Activated T-helper 2 cell treated with anti-CD3 and anti-CD28 coated beads, Interferon-gamma antibody, Interleukin-2, Interleukin-4, amounts not matched to agents 10 μg/mL and 5 μg/mL and 100 μg/mL, durations not matched to agents 14 hours and 24 hours and 36 hours (primary cell): ENCODE measurements at regions not wholly inside any gene's neighbourhood (a gene's known extent, or its start where the extent isn't known, plus 50 kb on each side); places are given as distances from the start of the nearest gene placed in this dataset.
"Not testable (repeated sequence)": the region's sequence is repeated elsewhere in the genome, so short reads cannot be mapped to it uniquely, and the experiment has no call there.

Experiments
- DNase-seq: peaks from one replicate; pipeline ENCODE4 v3.0.0; 2021; ENCODE audit warnings: low spot score
- H3K27ac Mint-ChIP-seq: one replicate; pipeline ENCODE4 v1.8.0; 2021; ENCODE audit warnings: mixed read lengths
- H3K27me3 Mint-ChIP-seq: one replicate; pipeline ENCODE4 v1.8.0; 2021; ENCODE audit warnings: low read depth, mixed read lengths
- H3K36me3 Mint-ChIP-seq: one replicate; pipeline ENCODE4 v1.8.0; 2021; ENCODE audit warnings: low read depth, mixed read lengths
- H3K4me1 Mint-ChIP-seq: one replicate; pipeline ENCODE4 v1.8.0; 2021; ENCODE audit warnings: low read depth, mixed read lengths
- H3K4me3 Mint-ChIP-seq: one replicate; pipeline ENCODE4 v1.8.0; 2021; ENCODE audit warnings: low read depth, mild to moderate bottlenecking, moderate library complexity, mixed read lengths
- H3K9me3 Mint-ChIP-seq: one replicate; pipeline ENCODE4 v1.8.0; 2021; ENCODE audit warnings: mixed read lengths
- intact Hi-C: fragments of 100-400 bp; cut with micrococcal nuclease; formaldehyde crosslinking; loops from one replicate; pipeline ENCODE4 v1.15.1; 2023

DNA sequence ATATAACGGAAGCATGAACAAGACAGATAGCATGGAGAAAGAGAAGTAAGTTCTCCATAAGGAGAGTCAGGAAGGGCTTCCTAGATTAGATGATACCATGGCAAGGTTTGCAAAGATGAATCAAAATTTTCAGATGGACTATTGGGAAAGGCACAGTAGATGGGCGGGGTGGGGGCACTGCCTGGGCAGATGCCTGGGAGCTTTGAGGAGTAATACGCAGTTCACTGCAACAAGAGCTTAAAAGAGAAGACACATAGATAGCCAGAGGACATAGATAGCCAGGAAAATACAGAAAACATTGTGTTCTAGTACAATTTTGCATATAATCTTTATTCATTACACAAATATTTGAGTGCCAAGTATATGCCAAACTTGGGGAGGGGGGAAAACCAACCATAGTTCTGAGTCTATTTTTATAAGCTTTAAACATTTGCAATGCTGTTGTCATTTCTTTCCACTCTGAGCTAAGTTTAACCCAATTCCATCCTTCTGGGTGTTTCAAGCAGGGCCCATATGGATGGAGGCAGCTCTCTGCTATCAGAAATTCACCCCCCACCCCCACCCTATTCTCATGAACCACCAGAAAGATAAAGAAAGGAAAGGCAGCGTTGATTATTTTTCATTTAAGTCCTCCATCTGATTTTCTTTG, 120.6 kb downstream of the NUF2 start:
- no peaks in the 10 kb centered on the region for H3K36me3 Mint-ChIP-seq
- intact Hi-C loops: no loop called here
- H3K27me3 Mint-ChIP-seq: peaks cover 2% of the 10 kb centered on the region
- H3K9me3 Mint-ChIP-seq: no peaks in the 10 kb centered on the region
- H3K4me3 Mint-ChIP-seq: no peak overlapping the region
- no peaks in the 10 kb centered on the region for H3K4me1 Mint-ChIP-seq
- no peak overlapping the region for H3K27ac Mint-ChIP-seq
- DNase-seq: no peak

DNA sequence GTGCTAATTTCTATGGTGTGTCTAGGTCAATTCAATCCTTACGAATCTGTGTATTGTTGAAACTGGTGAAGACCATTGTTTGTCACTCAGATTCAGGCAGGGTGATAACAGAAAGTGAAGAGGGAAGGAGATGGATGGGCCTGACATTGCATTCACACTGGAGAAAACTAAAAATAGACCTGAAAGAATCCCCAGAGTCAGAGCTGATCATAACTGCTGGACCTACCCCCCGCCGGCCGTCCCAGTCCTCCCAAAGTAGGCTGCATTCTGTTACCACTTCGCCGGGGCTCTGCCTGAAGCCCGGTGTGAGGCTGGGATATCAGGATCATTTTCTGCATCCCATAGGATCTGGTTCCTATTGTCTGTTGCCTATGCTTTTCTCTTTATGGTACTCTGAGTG, 121.1 kb downstream of the NUF2 start:
- Mint-ChIP-seq H3K9me3 (no peaks in the 10 kb centered on the region), H3K4me3 (no peak overlapping the region), H3K4me1 (no peaks in the 10 kb centered on the region), H3K27ac (no peak overlapping the region), H3K27me3 (peaks cover 2% of the 10 kb centered on the region), H3K36me3 (no peaks in the 10 kb centered on the region)
- intact Hi-C loops: no loop called here
- DNase-seq: no peak

DNA sequence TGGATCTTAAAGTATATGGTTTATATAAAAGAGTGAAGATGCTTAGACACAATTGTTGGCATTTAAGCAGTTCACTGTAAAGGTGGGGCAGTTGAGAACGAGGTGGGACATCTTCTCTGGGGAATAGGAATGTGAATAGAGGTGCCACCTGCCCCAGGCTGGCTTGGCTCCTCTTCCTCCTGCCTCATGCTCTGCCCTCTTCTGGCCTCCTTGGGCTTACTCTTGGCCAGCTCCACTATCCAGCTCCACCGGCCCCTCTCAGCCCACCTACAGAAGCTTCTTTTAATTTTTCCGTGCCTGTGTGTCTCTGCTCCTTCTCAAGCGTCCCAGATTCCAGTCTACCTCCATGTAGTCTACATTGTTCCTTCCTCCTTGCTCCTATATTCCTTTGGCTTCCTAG, 122.1 kb downstream of the NUF2 start:
- no peak for DNase-seq
- Mint-ChIP-seq H3K27ac (no peak overlapping the region), H3K36me3 (no peaks in the 10 kb centered on the region), H3K9me3 (no peaks in the 10 kb centered on the region), H3K4me1 (no peaks in the 10 kb centered on the region), H3K4me3 (no peak overlapping the region), H3K27me3 (peaks cover 2% of the 10 kb centered on the region)
- intact Hi-C loops: no loop called here

DNA sequence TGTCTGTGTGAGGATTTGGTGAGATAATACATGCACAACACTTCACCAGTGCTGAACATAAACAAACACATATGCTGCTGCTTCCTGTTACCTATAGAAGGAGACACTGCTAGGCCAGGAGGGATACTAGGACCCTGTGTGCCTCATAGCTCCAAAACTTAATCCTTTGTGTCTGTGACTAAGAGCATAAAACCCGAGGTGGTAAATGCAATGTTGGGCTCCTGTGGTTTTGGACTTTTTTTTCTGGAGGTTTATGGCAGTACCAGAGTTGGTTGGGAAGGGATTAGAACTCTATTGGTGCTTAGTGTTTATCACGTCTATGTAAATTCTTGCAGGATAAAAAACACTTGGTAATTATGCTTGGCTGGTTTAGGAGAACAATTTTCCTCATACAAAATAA, 122.9 kb downstream of the NUF2 start:
- H3K9me3 Mint-ChIP-seq: no peaks in the 10 kb centered on the region
- intact Hi-C loops: no loop called here
- H3K4me1 Mint-ChIP-seq: no peaks in the 10 kb centered on the region
- no peak overlapping the region for H3K27ac Mint-ChIP-seq
- DNase-seq: no peak
- H3K36me3 Mint-ChIP-seq: no peaks in the 10 kb centered on the region
- H3K4me3 Mint-ChIP-seq: no peak overlapping the region
- H3K27me3 Mint-ChIP-seq: peaks cover 1% of the 10 kb centered on the region

DNA sequence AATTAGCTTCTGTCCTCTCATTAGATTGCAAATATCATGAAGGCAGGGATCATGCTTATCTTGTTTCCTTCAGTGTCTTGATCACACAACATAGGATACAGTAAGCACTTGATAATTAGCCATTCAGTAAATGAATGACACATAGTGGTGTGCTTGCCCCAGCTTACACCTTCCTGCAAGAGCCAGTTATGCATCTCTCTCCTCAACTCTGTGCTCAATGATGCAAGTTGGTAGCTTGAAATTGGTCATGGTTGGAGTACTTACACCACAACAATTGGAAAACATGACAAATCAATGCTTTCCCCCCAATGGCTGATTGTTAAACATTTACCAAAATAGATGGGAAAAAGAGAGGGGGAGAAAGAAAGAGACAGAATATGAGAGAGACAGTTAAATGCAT, 129.2 kb downstream of the NUF2 start:
- Mint-ChIP-seq H3K27ac (no peak overlapping the region), H3K4me3 (no peak overlapping the region), H3K36me3 (no peaks in the 10 kb centered on the region), H3K9me3 (no peaks in the 10 kb centered on the region), H3K4me1 (no peaks in the 10 kb centered on the region), H3K27me3 (peaks cover 1% of the 10 kb centered on the region)
- no peak for DNase-seq
- intact Hi-C loops: no loop called here

DNA sequence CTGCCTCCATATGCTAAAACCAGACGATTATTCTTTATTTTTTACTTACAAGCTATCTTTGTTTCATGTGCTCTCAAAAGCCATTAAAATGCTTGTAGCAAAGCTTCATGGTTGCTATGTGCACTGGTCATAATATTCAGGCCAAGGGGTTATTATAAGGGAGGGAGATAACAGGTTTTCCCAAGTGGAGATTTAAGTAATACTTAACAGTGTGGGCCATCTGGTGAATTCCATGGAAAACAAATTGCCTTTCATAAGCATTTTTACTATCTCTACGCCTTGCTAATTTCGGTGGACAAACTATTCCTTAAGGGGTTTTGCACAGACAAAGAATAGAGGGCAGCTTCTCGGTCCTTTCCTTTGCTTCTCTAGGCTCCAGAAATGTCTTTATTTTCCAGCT, 137.8 kb downstream of the NUF2 start:
- intact Hi-C loops: no loop called here
- H3K27ac Mint-ChIP-seq: no peak overlapping the region
- H3K4me1 Mint-ChIP-seq: no peaks in the 10 kb centered on the region
- no peaks in the 10 kb centered on the region for H3K36me3 Mint-ChIP-seq
- no peaks in the 10 kb centered on the region for H3K9me3 Mint-ChIP-seq
- no peak for DNase-seq
- no peak overlapping the region for H3K4me3 Mint-ChIP-seq
- H3K27me3 Mint-ChIP-seq: no peaks in the 10 kb centered on the region

DNA sequence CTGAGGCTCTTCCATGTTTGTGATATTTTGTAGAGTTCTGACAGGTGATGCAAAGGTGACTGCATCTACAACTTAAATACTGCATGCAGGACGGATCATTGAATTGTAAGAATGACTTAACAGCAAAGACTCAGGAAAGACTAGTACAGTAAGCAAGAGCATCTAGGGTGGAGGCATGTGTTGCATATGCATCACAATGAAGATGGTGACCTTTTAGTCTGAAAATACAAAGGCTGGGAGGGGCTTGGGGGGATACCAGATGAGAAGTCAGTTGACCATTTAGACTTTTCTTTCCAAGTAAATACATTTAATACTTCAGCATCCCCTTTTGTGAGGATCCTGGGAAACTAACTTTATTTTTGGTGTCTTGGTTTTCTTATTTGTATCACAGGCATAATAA, 145.5 kb downstream of the NUF2 start:
- no peak for DNase-seq
- Mint-ChIP-seq H3K36me3 (no peaks in the 10 kb centered on the region), H3K9me3 (no peaks in the 10 kb centered on the region), H3K4me3 (no peak overlapping the region), H3K27ac (no peak overlapping the region), H3K4me1 (no peaks in the 10 kb centered on the region), H3K27me3 (no peaks in the 10 kb centered on the region)
- intact Hi-C loops: no loop called here

DNA sequence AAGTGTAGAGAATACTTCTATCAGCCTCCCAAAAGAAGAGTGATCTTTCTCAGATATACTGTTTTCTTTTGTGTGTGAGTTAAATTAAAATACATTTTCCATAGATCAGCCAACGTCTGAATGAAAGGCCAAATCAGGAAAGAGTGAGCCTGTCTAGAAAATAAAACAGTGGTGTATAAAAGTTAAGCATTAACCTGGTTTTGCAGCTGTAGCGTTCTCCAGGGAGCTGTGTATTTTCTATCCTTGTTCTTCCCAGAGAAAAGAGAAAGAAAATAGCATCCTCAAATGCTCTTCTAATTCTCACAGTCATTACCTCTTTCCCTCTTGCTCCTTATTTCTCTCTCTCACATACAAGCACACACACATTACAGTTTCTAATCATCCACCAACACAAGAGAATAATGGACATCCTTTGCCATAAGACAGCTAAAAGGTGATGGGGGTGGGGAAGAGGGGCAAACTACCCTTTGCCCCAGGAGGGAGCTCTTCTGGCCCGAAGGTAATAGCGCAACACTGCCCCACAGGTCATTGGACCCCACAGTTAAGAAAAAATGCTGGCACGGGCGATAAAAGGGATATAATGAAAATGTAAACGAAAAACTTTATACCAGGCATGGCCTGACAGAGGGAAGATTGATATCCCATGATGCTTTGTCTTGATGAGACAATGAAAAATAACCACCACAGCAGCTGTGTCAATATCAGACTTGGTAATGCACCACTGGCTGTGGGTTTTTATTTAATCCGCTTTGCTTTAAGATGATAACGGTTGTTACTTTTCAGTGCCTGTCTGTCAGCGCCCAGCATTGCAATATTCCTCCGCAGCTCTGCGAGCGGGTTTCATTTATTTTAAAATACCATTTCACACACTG, 150.3 kb downstream of the NUF2 start:
- Mint-ChIP-seq H3K27ac (no peak overlapping the region), H3K4me1 (no peaks in the 10 kb centered on the region), H3K36me3 (no peaks in the 10 kb centered on the region), H3K4me3 (no peak overlapping the region), H3K9me3 (no peaks in the 10 kb centered on the region), H3K27me3 (no peaks in the 10 kb centered on the region)
- DNase-seq: no peak
- intact Hi-C loops: no loop called here

DNA sequence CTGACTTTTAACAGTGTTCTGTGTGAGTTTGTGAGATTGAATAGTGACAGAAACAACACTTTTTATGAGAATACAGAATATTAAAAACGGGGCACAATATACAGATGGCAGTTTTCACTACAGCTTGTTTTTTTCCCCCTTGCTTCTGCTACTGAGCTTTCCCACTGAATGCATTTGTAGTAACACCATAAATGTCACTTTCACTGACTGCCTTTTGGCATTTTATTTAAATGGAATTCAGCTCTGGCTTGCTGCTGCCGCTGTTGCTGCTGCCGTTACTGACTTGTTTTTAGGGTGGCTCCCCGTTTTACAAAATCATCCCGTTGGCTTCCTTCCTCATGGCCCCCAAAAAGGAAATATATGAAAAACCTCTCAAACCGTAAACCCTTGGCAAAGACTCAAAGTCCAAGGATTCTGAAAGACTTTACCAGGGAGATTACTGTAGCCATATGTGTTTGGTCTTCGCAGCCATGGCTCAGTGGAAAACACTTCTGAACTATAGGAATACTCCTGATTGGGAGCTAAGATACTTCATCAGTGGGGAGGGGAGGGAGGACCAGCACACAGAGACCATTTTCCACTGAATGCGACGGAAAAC, 151.0 kb downstream of the NUF2 start:
- no peak overlapping the region for H3K4me3 Mint-ChIP-seq
- H3K27ac Mint-ChIP-seq: no peak overlapping the region
- no peaks in the 10 kb centered on the region for H3K4me1 Mint-ChIP-seq
- no peaks in the 10 kb centered on the region for H3K36me3 Mint-ChIP-seq
- intact Hi-C loops: no loop called here
- no peak for DNase-seq
- peaks cover under 1% of the 10 kb centered on the region for H3K9me3 Mint-ChIP-seq
- no peaks in the 10 kb centered on the region for H3K27me3 Mint-ChIP-seq

DNA sequence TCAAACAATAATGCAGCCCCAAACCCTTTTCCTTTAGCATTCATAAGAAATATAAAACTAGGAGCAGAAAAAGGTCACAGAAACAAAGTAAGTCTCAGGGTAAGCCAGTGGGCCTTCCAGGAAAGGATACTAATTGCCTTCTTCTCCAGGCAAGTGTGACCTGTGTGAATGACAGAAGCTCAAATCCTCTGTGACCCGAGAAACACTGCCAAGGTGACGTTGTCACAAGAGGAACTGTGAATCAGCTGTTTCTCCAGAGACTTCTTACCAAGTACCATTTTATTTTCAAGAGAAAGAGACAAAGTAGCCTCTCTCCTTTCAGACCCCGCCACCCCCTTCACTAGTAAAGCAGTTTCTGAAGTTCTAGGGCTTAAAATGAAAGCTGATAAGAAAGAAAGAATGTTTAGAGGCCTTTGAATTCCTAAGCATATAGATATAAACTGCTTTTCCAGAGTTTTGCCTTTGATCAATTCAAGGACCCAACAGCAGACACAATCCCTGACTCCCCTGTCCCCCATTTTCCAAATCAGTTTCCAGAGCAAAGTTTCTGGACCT, 155.6 kb downstream of the NUF2 start:
- Mint-ChIP-seq H3K36me3 (no peaks in the 10 kb centered on the region), H3K27me3 (no peaks in the 10 kb centered on the region), H3K9me3 (peaks cover 19% of the 10 kb centered on the region), H3K27ac (no peak overlapping the region), H3K4me3 (no peak overlapping the region), H3K4me1 (no peaks in the 10 kb centered on the region)
- intact Hi-C loops: no loop called here
- DNase-seq: no peak

DNA sequence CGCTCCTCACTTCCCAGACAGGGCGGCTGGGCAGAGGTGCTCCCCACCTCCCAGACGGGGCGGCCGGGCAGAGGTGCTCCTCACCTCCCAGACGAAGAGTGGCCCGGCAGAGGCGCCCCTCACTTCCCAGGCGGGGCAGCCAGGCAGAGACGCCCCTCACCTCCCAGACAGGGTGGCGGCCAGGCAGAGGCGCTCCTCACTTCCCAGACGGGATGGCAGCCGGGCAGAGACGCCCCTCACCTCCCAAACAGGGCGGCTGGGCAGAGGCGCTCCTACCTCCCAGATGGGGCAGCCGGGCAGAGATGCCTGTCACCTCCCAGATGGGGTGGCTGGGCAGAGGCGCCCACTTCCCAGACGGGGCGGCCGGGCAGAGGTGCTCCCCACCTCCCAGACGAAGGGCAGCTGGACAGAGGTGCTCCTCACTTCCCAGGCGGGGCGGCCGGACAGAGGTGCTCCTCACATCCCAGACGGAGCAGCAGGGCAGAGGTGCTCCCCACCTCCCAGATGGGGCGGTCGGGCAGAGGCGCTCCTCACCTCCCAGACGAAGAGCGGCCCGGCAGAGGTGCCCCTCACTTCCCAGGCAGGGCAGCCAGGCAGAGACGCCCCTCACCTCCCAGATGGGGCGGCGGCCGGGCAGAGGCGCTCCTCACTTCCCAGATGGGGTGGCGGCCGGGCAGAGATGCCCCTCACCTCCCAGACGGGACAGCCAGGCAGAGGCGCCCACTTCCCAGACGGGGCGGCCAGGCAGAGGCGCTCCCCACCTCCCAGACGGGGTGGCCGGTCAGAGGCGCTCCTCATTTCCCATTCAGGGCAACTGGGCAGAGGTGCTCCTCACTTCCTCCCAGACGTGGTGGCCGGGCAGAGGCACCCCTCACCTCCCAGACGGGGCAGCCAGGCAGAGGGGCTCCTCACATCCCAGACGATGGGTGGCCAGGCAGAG, 176.9 kb downstream of the NUF2 start:
- DNase-seq, H3K36me3 Mint-ChIP-seq, H3K27ac Mint-ChIP-seq, H3K4me1 Mint-ChIP-seq, intact Hi-C loops, H3K9me3 Mint-ChIP-seq, H3K27me3 Mint-ChIP-seq, H3K4me3 Mint-ChIP-seq: not testable (repeated sequence)

DNA sequence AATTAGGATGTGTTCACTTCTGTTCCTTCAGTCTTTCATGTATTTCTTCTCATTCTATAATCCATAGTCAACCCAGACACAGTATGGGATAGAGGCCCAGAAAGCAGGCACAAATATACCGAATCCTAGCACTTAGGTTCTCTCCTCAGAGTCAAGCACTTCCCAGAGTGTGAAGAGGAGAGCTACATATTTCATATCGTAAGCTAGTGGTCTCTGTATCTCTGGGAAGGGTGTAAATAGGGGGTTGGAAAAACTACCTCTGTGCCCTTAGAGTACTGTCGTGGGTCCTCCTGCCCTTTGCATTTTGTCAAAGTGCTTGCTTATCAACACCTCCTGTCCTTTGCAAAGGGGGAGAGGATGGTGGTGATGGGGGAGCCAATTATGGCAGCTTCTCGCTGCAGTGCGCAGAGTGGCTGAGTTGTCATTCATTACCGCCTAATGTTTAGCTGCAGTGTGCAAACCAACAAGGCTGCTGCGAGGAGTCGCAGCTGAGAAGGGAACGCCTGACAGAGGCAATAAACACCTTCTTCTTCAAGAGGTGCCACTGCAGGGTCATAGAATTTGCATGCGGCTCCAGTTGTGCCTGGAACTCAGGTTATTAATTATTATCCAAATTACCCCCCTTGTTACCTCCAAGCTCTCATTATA, 182.7 kb downstream of the NUF2 start:
- Mint-ChIP-seq H3K9me3 (peaks cover 7% of the 10 kb centered on the region), H3K4me1 (no peaks in the 10 kb centered on the region), H3K4me3 (no peak overlapping the region), H3K27me3 (no peaks in the 10 kb centered on the region), H3K27ac (no peak overlapping the region), H3K36me3 (no peaks in the 10 kb centered on the region)
- intact Hi-C loops: no loop called here
- no peak for DNase-seq
